Stimulated activated naive CD8-positive, alpha-beta T cell treated with anti-CD3 and anti-CD28 coated beads, Interleukin-15, amount 100 ng/mL, for 72 hours (primary cell): ENCODE measurements at regions not wholly inside any gene's neighbourhood (a gene's known extent, or its start where the extent isn't known, plus 50 kb on each side); places are given as distances from the start of the nearest gene placed in this dataset.
A peak's percentile ranks its signal among the peaks of the same experiment; 100 is the strongest.
"Not testable (repeated sequence)": the region's sequence is repeated elsewhere in the genome, so short reads cannot be mapped to it uniquely, and the experiment has no call there.

Source experiments
- ATAC-seq: fragments of 150-1000 bp; cut with Tn5 transposase; 2 replicates; pipeline ENCODE4 v1.10.0; 2021; ENCODE audit warnings: mild to moderate bottlenecking, moderate library complexity
- DNase-seq, 2 donors: peaks; one replicate each; pipeline ENCODE4 v3.0.0; 2021 to 2022
- H3K27ac Mint-ChIP-seq, 2 donors: one replicate each; pipeline ENCODE4 v1.8.0; 2022; ENCODE audit warnings: mild to moderate bottlenecking in 2 of 2, mixed read lengths in 2 of 2, moderate library complexity in 2 of 2
- H3K27me3 Mint-ChIP-seq: one replicate; pipeline ENCODE4 v1.8.0; 2022; ENCODE audit warnings: mixed read lengths
- H3K4me1 Mint-ChIP-seq: one replicate; pipeline ENCODE4 v1.8.0; 2022; ENCODE audit warnings: mild to moderate bottlenecking, mixed read lengths
- H3K4me3 Mint-ChIP-seq, 2 donors: one replicate each; pipeline ENCODE4 v1.8.0; 2022; ENCODE audit warnings: mild to moderate bottlenecking in 2 of 2, mixed read lengths in 2 of 2, moderate library complexity in 1 of 2
- H3K9me3 Mint-ChIP-seq, 2 donors: one replicate each; pipeline ENCODE4 v1.8.0; 2022; ENCODE audit warnings: mixed read lengths in 2 of 2

GRCh38 chrX:21174439-21174838 lies 199.8 kb upstream of the CNKSR2 start:
- Mint-ChIP-seq H3K9me3 (no peaks in the 10 kb centered on the region), H3K4me3 (no peak overlapping the region), H3K27ac (no peak overlapping the region), H3K27me3 (no peaks in the 10 kb centered on the region), H3K4me1 (no peaks in the 10 kb centered on the region)
- DNase-seq (no peak), ATAC-seq (no peak)

GRCh38 chrX:21176921-21177571 lies 197.2 kb upstream of the CNKSR2 start:
- H3K4me1 Mint-ChIP-seq = no peaks in the 10 kb centered on the region
- DNase-seq (no peak), ATAC-seq (no peak)
- no peaks in the 10 kb centered on the region for H3K27me3 Mint-ChIP-seq
- no peak overlapping the region for H3K4me3 Mint-ChIP-seq
- H3K9me3 Mint-ChIP-seq = no peaks in the 10 kb centered on the region
- no peak overlapping the region for H3K27ac Mint-ChIP-seq

GRCh38 chrX:21181232-21181853 lies 192.9 kb upstream of the CNKSR2 start:
- ATAC-seq (no peak), DNase-seq (no peak)
- Mint-ChIP-seq H3K4me1 (no peaks in the 10 kb centered on the region), H3K9me3 (no peaks in the 10 kb centered on the region), H3K27ac (no peak overlapping the region), H3K4me3 (no peak overlapping the region), H3K27me3 (no peaks in the 10 kb centered on the region)

GRCh38 chrX:21193196-21193595 lies 181.0 kb upstream of the CNKSR2 start:
- ATAC-seq = no peak
- no peak for DNase-seq
- Mint-ChIP-seq H3K27ac (no peak overlapping the region), H3K4me1 (no peaks in the 10 kb centered on the region), H3K27me3 (no peaks in the 10 kb centered on the region), H3K4me3 (no peak overlapping the region), H3K9me3 (no peaks in the 10 kb centered on the region)

- Mint-ChIP-seq H3K27ac (no peak overlapping the region), H3K27me3 (no peaks in the 10 kb centered on the region), H3K4me1 (no peaks in the 10 kb centered on the region), H3K9me3 (no peaks in the 10 kb centered on the region), H3K4me3 (no peak overlapping the region)
- ATAC-seq (no peak), DNase-seq (no peak)
Measured at GRCh38 chrX:21194526-21194925, 179.7 kb upstream of the CNKSR2 start.

- DNase-seq = no peak
- Mint-ChIP-seq H3K4me3 (no peak overlapping the region), H3K27ac (no peak overlapping the region), H3K9me3 (no peaks in the 10 kb centered on the region), H3K27me3 (no peaks in the 10 kb centered on the region), H3K4me1 (no peaks in the 10 kb centered on the region)
- no peak for ATAC-seq
Measured at GRCh38 chrX:21207080-21207479, 167.1 kb upstream of the CNKSR2 start.

GRCh38 chrX:21219208-21219607 lies 155.0 kb upstream of the CNKSR2 start:
- not testable (repeated sequence) for H3K27ac Mint-ChIP-seq, H3K4me1 Mint-ChIP-seq, H3K27me3 Mint-ChIP-seq, H3K4me3 Mint-ChIP-seq, ATAC-seq, DNase-seq
- peaks cover 11 to 16% of the 10 kb centered on the region in 2 donors for H3K9me3 Mint-ChIP-seq

GRCh38 chrX:21225643-21226042 lies 148.6 kb upstream of the CNKSR2 start:
- Mint-ChIP-seq H3K27ac (no peak overlapping the region), H3K4me1 (no peaks in the 10 kb centered on the region), H3K9me3 (peaks cover 7 to 16% of the 10 kb centered on the region in 2 donors), H3K4me3 (no peak overlapping the region), H3K27me3 (no peaks in the 10 kb centered on the region)
- DNase-seq (no peak), ATAC-seq (no peak)

- not testable (repeated sequence) for ATAC-seq, H3K27ac Mint-ChIP-seq, H3K9me3 Mint-ChIP-seq, H3K4me3 Mint-ChIP-seq, H3K4me1 Mint-ChIP-seq, DNase-seq, H3K27me3 Mint-ChIP-seq
Measured at GRCh38 chrX:21228974-21229373, 145.2 kb upstream of the CNKSR2 start.

GRCh38 chrX:21255032-21255618 lies 119.1 kb upstream of the CNKSR2 start:
- no peaks in the 10 kb centered on the region for H3K4me1 Mint-ChIP-seq
- DNase-seq = no peak
- H3K4me3 Mint-ChIP-seq = no peak overlapping the region
- no peak for ATAC-seq
- no peaks in the 10 kb centered on the region for H3K9me3 Mint-ChIP-seq
- H3K27me3 Mint-ChIP-seq = no peaks in the 10 kb centered on the region
- no peak overlapping the region for H3K27ac Mint-ChIP-seq

GRCh38 chrX:21266949-21267348 lies 107.3 kb upstream of the CNKSR2 start:
- H3K27ac Mint-ChIP-seq = no peak overlapping the region
- no peak for ATAC-seq
- H3K27me3 Mint-ChIP-seq = no peaks in the 10 kb centered on the region

GRCh38 chrX:21276736-21277433 lies 97.3 kb upstream of the CNKSR2 start:
- Mint-ChIP-seq H3K4me3 (no peak overlapping the region), H3K9me3 (no peaks in the 10 kb centered on the region), H3K4me1 (no peaks in the 10 kb centered on the region), H3K27ac (peak overlapping the region in 1 of 2 donors; percentile 93), H3K27me3 (no peaks in the 10 kb centered on the region)
- ATAC-seq (no peak), DNase-seq (no peak)

More at GRCh38 chrX:21266949-21267348, 107.3 kb upstream of the CNKSR2 start:
- Mint-ChIP-seq H3K4me1 (no peaks in the 10 kb centered on the region), H3K4me3 (no peak overlapping the region), H3K9me3 (peaks cover 0 to 7% of the 10 kb centered on the region in 2 donors)
- DNase-seq = no peak

- no peak overlapping the region for H3K4me3 Mint-ChIP-seq
- no peaks in the 10 kb centered on the region for H3K9me3 Mint-ChIP-seq
- no peaks in the 10 kb centered on the region for H3K27me3 Mint-ChIP-seq
- DNase-seq = no peak
- no peak overlapping the region for H3K27ac Mint-ChIP-seq
- no peak for ATAC-seq
- H3K4me1 Mint-ChIP-seq = no peaks in the 10 kb centered on the region
Measured at GRCh38 chrX:21289232-21289631, 85.0 kb upstream of the CNKSR2 start.

GRCh38 chrX:21295246-21295820 lies 78.9 kb upstream of the CNKSR2 start:
- Mint-ChIP-seq H3K4me3 (no peak overlapping the region), H3K4me1 (no peaks in the 10 kb centered on the region), H3K27ac (no peak overlapping the region), H3K9me3 (no peaks in the 10 kb centered on the region), H3K27me3 (no peaks in the 10 kb centered on the region)
- no peak for ATAC-seq
- DNase-seq = no peak

GRCh38 chrX:21305799-21306336 lies 68.3 kb upstream of the CNKSR2 start:
- Mint-ChIP-seq H3K27ac (no peak overlapping the region), H3K4me1 (no peaks in the 10 kb centered on the region), H3K4me3 (no peak overlapping the region), H3K27me3 (no peaks in the 10 kb centered on the region), H3K9me3 (no peaks in the 10 kb centered on the region)
- ATAC-seq (no peak), DNase-seq (no peak)
